ENCODE measurements at regions not wholly inside any gene's neighbourhood (a gene's known extent, or its start where the extent isn't known, plus 50 kb on each side); places are given as distances from the start of the nearest gene placed in this dataset.

DNA sequence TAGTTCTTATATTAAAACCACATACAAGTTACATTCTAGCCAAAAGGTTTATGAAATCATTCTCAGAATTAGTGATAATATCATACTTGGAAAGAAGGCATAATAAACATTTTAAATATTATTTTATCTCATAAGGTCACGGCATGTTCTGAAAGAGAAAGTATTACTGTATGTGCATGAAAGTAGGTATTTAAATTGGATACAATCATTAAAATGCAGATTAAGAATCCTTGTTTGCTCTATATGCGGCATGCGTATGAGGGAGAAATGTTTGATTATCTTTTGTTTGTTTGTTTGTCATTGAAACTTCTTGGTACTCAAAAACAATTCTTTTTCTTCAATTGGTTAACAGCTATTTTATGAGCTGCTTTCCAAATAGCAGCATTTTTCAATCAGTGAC, 183.9 kb upstream of the TLL1 start:
- TF ChIP-seq EZH2 (IDR thresholded peaks at IDR 0.05; ENCODE audit: insufficient read depth, poor library complexity, severe bottlenecking), result no peak
- TF ChIP-seq EZH2phosphoT487 (IDR thresholded peaks at IDR 0.05; ENCODE audit: insufficient read depth, low read depth), result no peak
